SK-N-MC (cell line): ENCODE measurements at regions not wholly inside any gene's neighbourhood (a gene's known extent, or its start where the extent isn't known, plus 50 kb on each side); places are given as distances from the start of the nearest gene placed in this dataset.
"Not testable (repeated sequence)": the region's sequence is repeated elsewhere in the genome, so short reads cannot be mapped to it uniquely, and the experiment has no call there.

Experiments
- EZH2 ChIP-seq: fragments of 200-600 bp; sonication (generic); IDR thresholded peaks from one replicate; pipeline ENCODE4 v1.6.1; 2017; ENCODE audit warnings: antibody characterized with exemption
- POLR2AphosphoS5 ChIP-seq: IDR thresholded peaks from 2 replicates; pipeline ENCODE4 v1.6.1; 2012; ENCODE audit warnings: mild to moderate bottlenecking, low read depth, low read length, borderline replicate concordance

- TF ChIP-seq EZH2, POLR2AphosphoS5: not testable (repeated sequence)
Observed at GRCh38 chr6:140189263-140189662, 814.8 kb upstream of the CITED2 start.
